ENCODE measurements at regions not wholly inside any gene's neighbourhood (a gene's known extent, or its start where the extent isn't known, plus 50 kb on each side); places are given as distances from the start of the nearest gene placed in this dataset.

GRCh38 chr10:3486346-3487065, 298.5 kb downstream of the KLF6 start:
- Histone ChIP-seq H3K4me3 (ENCODE audit: low read depth, low read length) (no peak overlapping the region), H3K9me3 (ENCODE audit: control insufficient read depth, insufficient read depth, low read length) (no peaks in the 10 kb centered on the region), H3K27ac (ENCODE audit: low read depth, low read length) (no peak overlapping the region), H3K27me3 (ENCODE audit: control insufficient read depth, insufficient read depth, low read length) (no peaks in the 10 kb centered on the region)
- CTCF ChIA-PET = no interaction called here
- DNase-seq (ENCODE audit: low read depth, low spot score) = no peak
- TF ChIP-seq, protein P1, sequence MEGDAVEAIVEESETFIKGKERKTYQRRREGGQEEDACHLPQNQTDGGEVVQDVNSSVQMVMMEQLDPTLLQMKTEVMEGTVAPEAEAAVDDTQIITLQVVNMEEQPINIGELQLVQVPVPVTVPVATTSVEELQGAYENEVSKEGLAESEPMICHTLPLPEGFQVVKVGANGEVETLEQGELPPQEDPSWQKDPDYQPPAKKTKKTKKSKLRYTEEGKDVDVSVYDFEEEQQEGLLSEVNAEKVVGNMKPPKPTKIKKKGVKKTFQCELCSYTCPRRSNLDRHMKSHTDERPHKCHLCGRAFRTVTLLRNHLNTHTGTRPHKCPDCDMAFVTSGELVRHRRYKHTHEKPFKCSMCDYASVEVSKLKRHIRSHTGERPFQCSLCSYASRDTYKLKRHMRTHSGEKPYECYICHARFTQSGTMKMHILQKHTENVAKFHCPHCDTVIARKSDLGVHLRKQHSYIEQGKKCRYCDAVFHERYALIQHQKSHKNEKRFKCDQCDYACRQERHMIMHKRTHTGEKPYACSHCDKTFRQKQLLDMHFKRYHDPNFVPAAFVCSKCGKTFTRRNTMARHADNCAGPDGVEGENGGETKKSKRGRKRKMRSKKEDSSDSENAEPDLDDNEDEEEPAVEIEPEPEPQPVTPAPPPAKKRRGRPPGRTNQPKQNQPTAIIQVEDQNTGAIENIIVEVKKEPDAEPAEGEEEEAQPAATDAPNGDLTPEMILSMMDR (IDR thresholded peaks at IDR 0.05; ENCODE audit: low read depth, low read length) = no peak
- POLR2A ChIA-PET = no interaction called here

- no peak for DNase-seq (ENCODE audit: low read depth, low spot score)
- Histone ChIP-seq H3K27ac (ENCODE audit: low read depth, low read length) (no peak overlapping the region), H3K27me3 (ENCODE audit: control insufficient read depth, insufficient read depth, low read length) (no peaks in the 10 kb centered on the region), H3K4me3 (ENCODE audit: low read depth, low read length) (no peak overlapping the region), H3K9me3 (ENCODE audit: control insufficient read depth, insufficient read depth, low read length) (no peaks in the 10 kb centered on the region)
- CTCF ChIA-PET = no interaction called here
- TF ChIP-seq, protein P1 (IDR thresholded peaks at IDR 0.05; ENCODE audit: low read depth, low read length) = no peak
- POLR2A ChIA-PET = no interaction called here
Observed at GRCh38 chr10:3485057-3485686, 299.8 kb downstream of the KLF6 start.

GRCh38 chr10:3484306-3485056, 300.5 kb downstream of the KLF6 start:
- TF ChIP-seq, protein P1 (IDR thresholded peaks at IDR 0.05; ENCODE audit: low read depth, low read length) = no peak
- CTCF ChIA-PET = no interaction called here
- no peaks in the 10 kb centered on the region for H3K9me3 ChIP-seq (ENCODE audit: control insufficient read depth, insufficient read depth, low read length)
- H3K27ac ChIP-seq (ENCODE audit: low read depth, low read length) = peak overlapping the region; percentile 41
- no peaks in the 10 kb centered on the region for H3K27me3 ChIP-seq (ENCODE audit: control insufficient read depth, insufficient read depth, low read length)
- H3K4me3 ChIP-seq (ENCODE audit: low read depth, low read length) = no peak overlapping the region
- POLR2A ChIA-PET = no interaction called here
- DNase-seq (ENCODE audit: low read depth, low spot score) = no peak

GRCh38 chr10:3482200-3482993, 302.6 kb downstream of the KLF6 start:
- no peaks in the 10 kb centered on the region for H3K27me3 ChIP-seq (ENCODE audit: control insufficient read depth, insufficient read depth, low read length)
- TF ChIP-seq, protein P1 (IDR thresholded peaks at IDR 0.05; ENCODE audit: low read depth, low read length) = no peak
- ChIA-PET POLR2A (interaction anchor here (0.7 kb wide), 1 partner anchor 14 kb away, joined by 3 read pairs; no protein-coding TSS in a partner anchor), CTCF (no interaction called here)
- DNase-seq (ENCODE audit: low read depth, low spot score) = peak; percentile 70
- peaks cover 6% of the 10 kb centered on the region for H3K9me3 ChIP-seq (ENCODE audit: control insufficient read depth, insufficient read depth, low read length)
- H3K27ac ChIP-seq (ENCODE audit: low read depth, low read length) = peak overlapping the region; percentile 68
- peak overlapping the region; percentile 36 for H3K4me3 ChIP-seq (ENCODE audit: low read depth, low read length)

All from AG04450 (cell line).